Cardiac muscle cell (in vitro differentiated cells and primary cell): ENCODE measurements at regions not wholly inside any gene's neighbourhood (a gene's known extent, or its start where the extent isn't known, plus 50 kb on each side); places are given as distances from the start of the nearest gene placed in this dataset.

Experiments
- DNase-seq, 2 donors: peaks; one replicate each; pipeline versions ENCODE4 v3.0.0 to v3.0.0-alpha.2; 2010 to 2017; ENCODE audit warnings: low read depth in 1 of 2, low spot score in 1 of 2
- H3K27ac ChIP-seq: fragments of 200-600 bp; sonication (generic); 2 replicates; pipeline ENCODE4 v1.5.1; 2016
- H3K27me3 ChIP-seq: fragments of 200-600 bp; sonication (generic); 2 replicates; pipeline ENCODE4 v1.6.0; 2016; ENCODE audit warnings: control low read depth
- H3K36me3 ChIP-seq: fragments of 200-600 bp; sonication (generic); 2 replicates; pipeline ENCODE4 v1.5.1; 2016; ENCODE audit warnings: control low read depth
- H3K4me1 ChIP-seq: fragments of 200-600 bp; sonication (generic); 2 replicates; pipeline ENCODE4 v1.8.1; 2017; ENCODE audit warnings: low read depth, mild to moderate bottlenecking, mixed run types
- H3K4me3 ChIP-seq: fragments of 200-600 bp; sonication (generic); 2 replicates; pipeline ENCODE4 v1.5.1; 2016; ENCODE audit warnings: mild to moderate bottlenecking
- H3K9me3 ChIP-seq: fragments of 200-600 bp; sonication (generic); 2 replicates; pipeline ENCODE4 v1.5.1; 2017; ENCODE audit warnings: low read depth, mild to moderate bottlenecking, control low read depth
- CTCF ChIP-seq: IDR thresholded peaks from 2 replicates; pipeline ENCODE4 v1.5.1; 2012; ENCODE audit warnings: low read depth, mild to moderate bottlenecking, low read length

GRCh38 chr1:221162939-221163338 is 283.7 kb downstream of the HLX start:
- no peaks in the 10 kb centered on the region for H3K36me3 ChIP-seq
- no peak for TF ChIP-seq CTCF

GRCh38 chr1:221164029-221164428 is 284.8 kb downstream of the HLX start:
- TF ChIP-seq CTCF = no peak
- H3K27ac ChIP-seq = no peak overlapping the region
- no peaks in the 10 kb centered on the region for H3K27me3 ChIP-seq
- H3K4me1 ChIP-seq = no peaks in the 10 kb centered on the region
- peak in 1 of 2 donors; percentile 29 for DNase-seq
- H3K9me3 ChIP-seq = no peaks in the 10 kb centered on the region
- no peak overlapping the region for H3K4me3 ChIP-seq
- H3K36me3 ChIP-seq = no peaks in the 10 kb centered on the region

More at GRCh38 chr1:221162939-221163338, 283.7 kb downstream of the HLX start:
- no peaks in the 10 kb centered on the region for H3K4me1 ChIP-seq
- H3K27me3 ChIP-seq = no peaks in the 10 kb centered on the region
- H3K27ac ChIP-seq = no peak overlapping the region
- H3K4me3 ChIP-seq = no peak overlapping the region
- DNase-seq = no peak
- no peaks in the 10 kb centered on the region for H3K9me3 ChIP-seq

- Histone ChIP-seq H3K4me1 (no peaks in the 10 kb centered on the region), H3K4me3 (no peak overlapping the region), H3K9me3 (no peaks in the 10 kb centered on the region), H3K27me3 (no peaks in the 10 kb centered on the region), H3K36me3 (no peaks in the 10 kb centered on the region), H3K27ac (no peak overlapping the region)
- no peak for DNase-seq
- TF ChIP-seq CTCF = no peak
Measured at GRCh38 chr1:221164951-221165838, 286.0 kb downstream of the HLX start.

- Histone ChIP-seq H3K27ac (no peak overlapping the region), H3K9me3 (no peaks in the 10 kb centered on the region), H3K4me1 (no peaks in the 10 kb centered on the region), H3K27me3 (no peaks in the 10 kb centered on the region), H3K36me3 (no peaks in the 10 kb centered on the region), H3K4me3 (no peak overlapping the region)
- no peak for TF ChIP-seq CTCF
- DNase-seq = no peak
Measured at GRCh38 chr1:221165839-221166500, 286.7 kb downstream of the HLX start.

GRCh38 chr1:221166559-221167318 is 287.5 kb downstream of the HLX start:
- no peaks in the 10 kb centered on the region for H3K36me3 ChIP-seq
- no peaks in the 10 kb centered on the region for H3K27me3 ChIP-seq
- no peak overlapping the region for H3K4me3 ChIP-seq
- no peak for TF ChIP-seq CTCF
- no peaks in the 10 kb centered on the region for H3K9me3 ChIP-seq
- no peak overlapping the region for H3K27ac ChIP-seq
- no peaks in the 10 kb centered on the region for H3K4me1 ChIP-seq
- DNase-seq = no peak
